ENCODE measurements at regions not wholly inside any gene's neighbourhood (a gene's known extent, or its start where the extent isn't known, plus 50 kb on each side); places are given as distances from the start of the nearest gene placed in this dataset.
A peak's percentile ranks its signal among the peaks of the same experiment; 100 is the strongest.

GRCh38 chr11:23272095-23272494 is 411.8 kb upstream of the CCDC179 start:
- no peak for TF ChIP-seq CTCF (IDR thresholded peaks at IDR 0.05; ENCODE audit: low read depth, low read length)
- no peak for DNase-seq (ENCODE audit: low read depth in 2 of 2)
- H3K4me3 ChIP-seq (replicated peaks in 1 of 2; ENCODE audit: low read depth in 2 of 2, low read length in 2 of 2): no peak overlapping the region

- DNase-seq (ENCODE audit: low read depth in 2 of 2): peak; percentile 8 to 36
- no peak for TF ChIP-seq CTCF (IDR thresholded peaks at IDR 0.05; ENCODE audit: low read depth, low read length)
- no peak overlapping the region for H3K4me3 ChIP-seq (replicated peaks in 1 of 2; ENCODE audit: low read depth in 2 of 2, low read length in 2 of 2)
Observed at GRCh38 chr11:23278121-23278520, 417.8 kb upstream of the CCDC179 start.

- TF ChIP-seq CTCF (IDR thresholded peaks at IDR 0.05; ENCODE audit: low read depth, low read length): no peak
- peak in 1 of 2 donors; percentile 24 for DNase-seq (ENCODE audit: low read depth in 2 of 2)
- no peak overlapping the region for H3K4me3 ChIP-seq (replicated peaks in 1 of 2; ENCODE audit: low read depth in 2 of 2, low read length in 2 of 2)
Observed at GRCh38 chr11:23280088-23280487, 419.8 kb upstream of the CCDC179 start.

- no peak overlapping the region for H3K4me3 ChIP-seq (replicated peaks in 1 of 2; ENCODE audit: low read depth in 2 of 2, low read length in 2 of 2)
- no peak for DNase-seq (ENCODE audit: low read depth in 2 of 2)
- TF ChIP-seq CTCF (IDR thresholded peaks at IDR 0.05; ENCODE audit: low read depth, low read length): no peak
Observed at GRCh38 chr11:23283666-23284065, 423.4 kb upstream of the CCDC179 start.

- no peak overlapping the region for H3K4me3 ChIP-seq (replicated peaks in 1 of 2; ENCODE audit: low read depth in 2 of 2, low read length in 2 of 2)
- TF ChIP-seq CTCF (IDR thresholded peaks at IDR 0.05; ENCODE audit: low read depth, low read length): no peak
- peak; percentile 17 to 32 for DNase-seq (ENCODE audit: low read depth in 2 of 2)
Observed at GRCh38 chr11:23284631-23285030, 424.4 kb upstream of the CCDC179 start.

GRCh38 chr11:23288003-23288783 is 427.9 kb upstream of the CCDC179 start:
- peak in 1 of 2 donors; percentile 39 for DNase-seq (ENCODE audit: low read depth in 2 of 2)
- TF ChIP-seq CTCF (IDR thresholded peaks at IDR 0.05; ENCODE audit: low read depth, low read length): no peak
- no peak overlapping the region for H3K4me3 ChIP-seq (replicated peaks in 1 of 2; ENCODE audit: low read depth in 2 of 2, low read length in 2 of 2)

- DNase-seq (ENCODE audit: low read depth in 2 of 2): no peak
- TF ChIP-seq CTCF (IDR thresholded peaks at IDR 0.05; ENCODE audit: low read depth, low read length): no peak
- no peak overlapping the region for H3K4me3 ChIP-seq (replicated peaks in 1 of 2; ENCODE audit: low read depth in 2 of 2, low read length in 2 of 2)
Observed at GRCh38 chr11:23295241-23295640, 435.0 kb upstream of the CCDC179 start.

Data from cardiac fibroblast (primary cell).